ENCODE measurements at regions not wholly inside any gene's neighbourhood (a gene's known extent, or its start where the extent isn't known, plus 50 kb on each side); places are given as distances from the start of the nearest gene placed in this dataset.

- ATAC-seq (no peak), DNase-seq (ENCODE audit: low spot score in 2 of 2) (no peak)
- Mint-ChIP-seq H3K27ac (no peak overlapping the region), H3K36me3 (no peaks in the 10 kb centered on the region), H3K9me3 (peaks cover 15 to 16% of the 10 kb centered on the region in 2 donors)
Measured at GRCh38 chr13:60944863-60945262, 470.8 kb downstream of the PCDH20 start.

GRCh38 chr13:60944016-60944415, 471.6 kb downstream of the PCDH20 start:
- ATAC-seq = no peak
- DNase-seq (ENCODE audit: low spot score in 2 of 2) = no peak
- Mint-ChIP-seq H3K36me3 (no peaks in the 10 kb centered on the region), H3K9me3 (peaks cover 15 to 16% of the 10 kb centered on the region in 2 donors), H3K27ac (no peak overlapping the region)

- H3K9me3 Mint-ChIP-seq = peaks cover 11 to 15% of the 10 kb centered on the region in 2 donors
- H3K36me3 Mint-ChIP-seq = no peaks in the 10 kb centered on the region
- DNase-seq (ENCODE audit: low spot score in 2 of 2) (no peak), ATAC-seq (no peak)
- H3K27ac Mint-ChIP-seq = no peak overlapping the region
Measured at GRCh38 chr13:60936281-60936680, 479.4 kb downstream of the PCDH20 start.

GRCh38 chr13:60933638-60934037, 482.0 kb downstream of the PCDH20 start:
- ATAC-seq = no peak
- H3K9me3 Mint-ChIP-seq = peaks cover 4 to 15% of the 10 kb centered on the region in 2 donors

GRCh38 chr13:60931858-60932546, 483.6 kb downstream of the PCDH20 start:
- Mint-ChIP-seq H3K9me3 (peaks cover 4 to 15% of the 10 kb centered on the region in 2 donors), H3K36me3 (no peaks in the 10 kb centered on the region), H3K27ac (no peak overlapping the region)
- ATAC-seq (no peak), DNase-seq (ENCODE audit: low spot score in 2 of 2) (no peak)

More at GRCh38 chr13:60933638-60934037, 482.0 kb downstream of the PCDH20 start:
- DNase-seq (ENCODE audit: low spot score in 2 of 2) = no peak
- Mint-ChIP-seq H3K36me3 (no peaks in the 10 kb centered on the region), H3K27ac (no peak overlapping the region)

- peaks cover 0 to 5% of the 10 kb centered on the region in 2 donors for H3K9me3 Mint-ChIP-seq
- no peak for DNase-seq (ENCODE audit: low spot score in 2 of 2)
- no peak overlapping the region for H3K27ac Mint-ChIP-seq
- no peaks in the 10 kb centered on the region for H3K36me3 Mint-ChIP-seq
- no peak for ATAC-seq
Measured at GRCh38 chr13:60925686-60926085, 490.0 kb downstream of the PCDH20 start.

GRCh38 chr13:60924856-60925255, 490.8 kb downstream of the PCDH20 start:
- H3K9me3 Mint-ChIP-seq = peaks cover 0 to 5% of the 10 kb centered on the region in 2 donors

GRCh38 chr13:60922576-60923231, 492.9 kb downstream of the PCDH20 start:
- DNase-seq (ENCODE audit: low spot score in 2 of 2) = no peak
- Mint-ChIP-seq H3K27ac (no peak overlapping the region), H3K9me3 (peaks cover 5 to 7% of the 10 kb centered on the region in 2 donors), H3K36me3 (no peaks in the 10 kb centered on the region)
- no peak for ATAC-seq

More at GRCh38 chr13:60924856-60925255, 490.8 kb downstream of the PCDH20 start:
- DNase-seq (ENCODE audit: low spot score in 2 of 2) (no peak), ATAC-seq (no peak)
- no peak overlapping the region for H3K27ac Mint-ChIP-seq
- H3K36me3 Mint-ChIP-seq = no peaks in the 10 kb centered on the region

- H3K36me3 Mint-ChIP-seq = no peaks in the 10 kb centered on the region
- H3K27ac Mint-ChIP-seq = no peak overlapping the region
- no peak for ATAC-seq
- no peak for DNase-seq (ENCODE audit: low spot score in 2 of 2)
- H3K9me3 Mint-ChIP-seq = peaks cover 6 to 16% of the 10 kb centered on the region in 2 donors
Measured at GRCh38 chr13:60893801-60894200, 496.8 kb downstream of the TDRD3 start.

GRCh38 chr13:60887711-60888110, 490.7 kb downstream of the TDRD3 start:
- DNase-seq (ENCODE audit: low spot score in 2 of 2) (no peak), ATAC-seq (no peak)
- Mint-ChIP-seq H3K36me3 (no peaks in the 10 kb centered on the region), H3K27ac (no peak overlapping the region), H3K9me3 (peaks cover 4 to 15% of the 10 kb centered on the region in 2 donors)

GRCh38 chr13:60881507-60881906, 484.5 kb downstream of the TDRD3 start:
- DNase-seq (ENCODE audit: low spot score in 2 of 2) = no peak
- no peak for ATAC-seq
- Mint-ChIP-seq H3K36me3 (no peaks in the 10 kb centered on the region), H3K9me3 (peaks cover 3 to 4% of the 10 kb centered on the region in 2 donors), H3K27ac (no peak overlapping the region)

GRCh38 chr13:60873116-60873515, 476.1 kb downstream of the TDRD3 start:
- DNase-seq (ENCODE audit: low spot score in 2 of 2) = no peak
- no peak for ATAC-seq
- H3K36me3 Mint-ChIP-seq = peaks cover 0 to 14% of the 10 kb centered on the region in 2 donors
- peaks cover 14% of the 10 kb centered on the region in 2 donors for H3K9me3 Mint-ChIP-seq
- H3K27ac Mint-ChIP-seq = no peak overlapping the region

GRCh38 chr13:60869941-60870613, 473.1 kb downstream of the TDRD3 start:
- DNase-seq (ENCODE audit: low spot score in 2 of 2) = no peak
- H3K9me3 Mint-ChIP-seq = peaks cover 40 to 43% of the 10 kb centered on the region in 2 donors
- ATAC-seq = no peak

GRCh38 chr13:60869225-60869624, 472.2 kb downstream of the TDRD3 start:
- ATAC-seq (no peak), DNase-seq (ENCODE audit: low spot score in 2 of 2) (no peak)
- peaks cover 0 to 25% of the 10 kb centered on the region in 2 donors for H3K36me3 Mint-ChIP-seq
- H3K27ac Mint-ChIP-seq = no peak overlapping the region
- H3K9me3 Mint-ChIP-seq = peaks cover 48 to 49% of the 10 kb centered on the region in 2 donors

More at GRCh38 chr13:60869941-60870613, 473.1 kb downstream of the TDRD3 start:
- H3K36me3 Mint-ChIP-seq = peaks cover 0 to 23% of the 10 kb centered on the region in 2 donors
- no peak overlapping the region for H3K27ac Mint-ChIP-seq

GRCh38 chr13:60862036-60862435, 465.0 kb downstream of the TDRD3 start:
- Mint-ChIP-seq H3K27ac (no peak overlapping the region), H3K36me3 (peaks cover 0 to 13% of the 10 kb centered on the region in 2 donors), H3K9me3 (peaks cover 33 to 40% of the 10 kb centered on the region in 2 donors)
- no peak for ATAC-seq
- DNase-seq (ENCODE audit: low spot score in 2 of 2) = no peak

- Mint-ChIP-seq H3K36me3 (peaks cover 4 to 8% of the 10 kb centered on the region in 2 donors), H3K27ac (no peak overlapping the region), H3K9me3 (peaks cover 12 to 19% of the 10 kb centered on the region in 2 donors)
- ATAC-seq (no peak), DNase-seq (ENCODE audit: low spot score in 2 of 2) (no peak)
Measured at GRCh38 chr13:60857698-60858097, 460.7 kb downstream of the TDRD3 start.

GRCh38 chr13:60852886-60853285, 455.9 kb downstream of the TDRD3 start:
- peaks cover 4 to 8% of the 10 kb centered on the region in 2 donors for H3K36me3 Mint-ChIP-seq
- ATAC-seq (no peak), DNase-seq (ENCODE audit: low spot score in 2 of 2) (no peak)
- H3K9me3 Mint-ChIP-seq = peaks cover 11 to 23% of the 10 kb centered on the region in 2 donors
- H3K27ac Mint-ChIP-seq = no peak overlapping the region
